ENCODE measurements at regions not wholly inside any gene's neighbourhood (a gene's known extent, or its start where the extent isn't known, plus 50 kb on each side); places are given as distances from the start of the nearest gene placed in this dataset.
"Not testable (repeated sequence)": the region's sequence is repeated elsewhere in the genome, so short reads cannot be mapped to it uniquely, and the experiment has no call there.

GRCh38 chr18:57879924-57880323 lies 76.8 kb upstream of the ATP8B1 start:
- DNase-seq: not testable (repeated sequence)

DNA sequence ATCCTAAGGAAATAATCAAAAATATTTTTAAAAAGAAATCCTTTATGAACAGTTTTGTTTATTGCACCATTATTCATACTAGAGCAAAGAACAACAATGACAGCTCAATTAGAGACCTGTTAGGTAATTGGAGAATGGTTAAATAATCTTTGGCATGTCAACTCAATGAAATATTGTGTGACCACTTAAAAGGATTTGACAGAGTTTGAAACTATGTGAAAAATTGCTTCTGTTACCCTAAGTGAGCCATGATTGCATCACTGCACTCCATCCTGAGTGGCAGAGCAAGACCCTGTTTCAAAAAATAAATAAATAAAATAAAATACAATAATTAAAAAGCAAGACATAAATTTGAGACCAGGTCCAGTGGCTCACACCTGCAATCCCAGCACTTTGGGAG lies 66.1 kb upstream of the ATP8B1 start:
- no peak for DNase-seq

DNA sequence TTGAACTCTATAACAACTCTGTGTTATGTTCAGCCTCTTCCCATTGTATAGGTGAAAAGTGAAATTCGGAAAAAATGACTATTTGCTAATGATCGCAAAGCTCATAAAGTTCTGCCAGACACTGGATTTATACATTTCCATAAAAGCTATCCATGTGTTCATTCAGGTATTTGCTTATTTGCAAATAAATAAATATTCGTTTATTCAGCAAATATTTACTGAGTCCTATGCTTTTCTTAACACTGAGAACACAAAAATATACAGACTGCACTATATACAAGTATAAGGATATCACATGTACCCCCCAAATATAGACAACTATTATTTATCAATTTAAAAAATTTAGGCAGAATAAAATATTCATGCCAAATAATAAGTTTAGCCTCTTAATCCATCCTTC lies 63.2 kb upstream of the ATP8B1 start:
- no peak for DNase-seq

GRCh38 chr18:57864615-57865121 lies 61.6 kb upstream of the ATP8B1 start:
- no peak for DNase-seq

DNA sequence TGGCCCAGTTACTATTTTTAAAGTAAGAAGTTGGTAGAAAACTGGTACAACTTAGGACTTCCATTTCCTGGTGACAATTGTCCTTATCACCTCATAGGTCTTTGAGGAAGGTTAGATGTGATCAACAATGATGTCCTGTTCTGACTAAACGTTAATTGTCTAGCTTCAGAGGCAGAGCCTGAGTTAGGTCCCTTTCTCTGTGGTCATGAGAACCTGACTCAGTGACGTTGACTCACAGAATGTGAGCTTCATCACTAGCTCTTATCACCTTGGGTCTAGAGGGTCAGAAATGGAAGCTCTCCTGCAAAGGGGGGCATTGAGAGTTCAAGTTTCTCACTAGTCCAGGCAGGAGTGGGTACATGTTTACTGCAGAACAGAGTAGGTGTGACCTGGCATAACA lies 60.6 kb upstream of the ATP8B1 start:
- no peak for DNase-seq

- no peak for DNase-seq
Observed at GRCh38 chr18:57859314-57859713, 56.2 kb upstream of the ATP8B1 start.

DNA sequence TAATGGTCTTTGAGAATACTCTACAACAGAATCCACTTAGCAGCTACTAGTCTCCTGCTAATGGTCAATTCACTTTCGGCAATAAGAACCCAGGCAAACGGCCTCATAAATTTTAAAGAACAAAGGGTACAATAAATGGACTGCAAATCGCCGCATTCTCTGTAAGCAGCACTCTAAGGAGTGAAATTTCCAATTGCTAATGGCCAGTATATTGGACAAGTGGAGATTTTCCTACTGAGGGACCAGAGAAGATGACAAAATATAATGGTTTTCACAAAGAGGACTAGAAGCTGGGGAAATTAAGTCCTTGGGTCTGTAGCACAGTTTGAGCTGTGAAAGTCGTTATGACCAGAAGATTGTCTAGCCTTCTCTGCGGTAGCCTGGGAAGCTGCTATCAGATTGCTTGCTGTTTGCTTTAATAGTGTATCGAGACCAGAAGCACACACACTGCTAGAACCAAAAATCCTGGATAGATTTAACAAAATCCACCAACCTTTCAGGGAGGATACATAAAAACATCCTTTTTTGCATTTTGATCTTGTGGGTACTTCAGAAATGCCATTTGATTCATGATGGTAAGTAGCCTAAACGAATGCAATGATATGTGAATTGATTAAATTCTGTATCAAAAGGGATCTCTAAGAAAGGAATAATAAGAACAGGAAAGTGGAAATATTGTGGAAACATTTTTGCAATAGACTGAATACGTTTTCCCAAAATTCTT lies 53.6 kb upstream of the ATP8B1 start:
- DNase-seq: no peak

DNA sequence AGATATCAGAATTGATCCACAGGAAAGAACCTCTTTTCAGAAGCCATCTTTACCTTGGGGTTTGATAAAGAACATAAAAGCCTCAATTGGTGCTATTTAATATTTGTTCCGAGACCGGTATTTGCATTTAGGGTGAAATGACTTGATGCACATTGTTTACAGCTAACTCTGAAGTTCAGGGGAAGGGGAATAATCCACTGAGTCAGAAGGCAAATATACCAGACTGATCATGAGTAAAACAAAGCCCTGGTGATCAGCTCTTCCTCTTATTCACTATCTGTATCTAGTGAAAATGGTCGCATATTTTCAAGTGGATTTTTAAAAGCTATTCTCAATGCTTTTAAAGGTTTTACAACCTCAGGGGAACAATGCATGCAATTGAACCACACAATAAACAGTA lies 53.0 kb upstream of the ATP8B1 start:
- no peak for DNase-seq

DNA sequence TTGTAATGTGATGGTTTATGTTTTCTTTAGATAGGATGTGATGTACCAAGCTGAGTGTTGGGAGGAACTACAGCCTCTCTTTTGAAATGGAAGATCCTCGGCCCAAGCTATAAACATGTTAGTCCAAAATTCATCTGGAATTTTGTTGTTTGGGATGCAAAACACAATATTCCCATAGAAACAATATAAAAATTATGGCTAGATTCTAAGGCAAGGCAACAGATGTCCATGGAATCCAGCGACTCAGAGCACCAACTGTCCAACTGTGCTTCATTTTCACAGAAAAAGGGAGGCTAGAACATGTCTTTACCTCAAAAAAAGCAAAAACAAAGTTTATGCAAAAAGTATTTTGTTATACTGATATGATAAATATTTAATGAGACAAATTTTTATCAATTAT lies 52.4 kb upstream of the ATP8B1 start:
- no peak for DNase-seq

DNA sequence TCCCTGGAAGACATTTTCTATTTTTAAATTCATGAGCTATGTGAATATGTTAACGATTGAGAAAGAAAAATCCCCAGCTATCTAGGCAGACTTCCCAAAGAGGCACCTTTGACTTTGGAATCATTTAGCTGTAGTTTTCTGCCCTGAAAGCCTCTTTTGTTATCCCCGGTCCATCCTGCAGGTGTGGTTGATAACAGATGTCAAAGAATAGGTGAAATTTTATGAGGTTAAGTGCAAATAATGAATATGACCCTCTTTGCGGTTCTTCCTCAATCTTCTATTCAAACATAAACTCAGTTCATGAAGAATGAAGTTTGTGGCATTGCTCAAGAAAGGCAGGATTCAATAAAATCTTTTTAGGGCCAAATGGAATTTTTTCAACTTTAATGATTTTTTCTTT lies 51.6 kb upstream of the ATP8B1 start:
- DNase-seq: no peak

DNA sequence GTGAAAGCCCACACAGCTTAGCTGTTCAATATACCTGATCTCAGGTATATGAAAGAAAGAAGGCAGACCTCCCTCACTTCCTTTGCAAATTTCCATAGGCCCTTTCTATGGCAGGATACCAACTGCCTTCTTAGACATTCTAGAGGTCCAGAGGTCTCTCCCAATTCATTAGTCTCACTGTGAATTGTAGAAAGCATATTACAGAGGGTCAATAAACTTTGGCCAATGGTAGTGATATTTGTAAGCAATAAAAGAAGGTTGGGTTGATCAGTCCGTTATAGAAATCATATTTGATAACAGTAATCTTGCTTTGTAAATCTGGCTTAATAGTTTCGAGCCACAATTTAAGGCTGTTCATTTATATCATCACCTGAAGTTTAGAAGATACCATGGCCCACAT lies 50.7 kb upstream of the ATP8B1 start:
- no peak for DNase-seq

GRCh38 chr18:57853133-57853532 lies 50.0 kb upstream of the ATP8B1 start:
- DNase-seq: no peak

Measured in hindlimb muscle (tissue), 1 donor.